GM12872 (cell line): ENCODE measurements at regions not wholly inside any gene's neighbourhood (a gene's known extent, or its start where the extent isn't known, plus 50 kb on each side); places are given as distances from the start of the nearest gene placed in this dataset.

ENCODE experiments used
- TF ChIP-seq, protein P1 (sequence below): IDR thresholded peaks from 3 replicates; pipeline ENCODE4 v1.5.1; 2011; ENCODE audit warnings: low read depth, mild to moderate bottlenecking, low read length, moderate library complexity; ENCODE audit not compliant: insufficient read depth

DNA sequence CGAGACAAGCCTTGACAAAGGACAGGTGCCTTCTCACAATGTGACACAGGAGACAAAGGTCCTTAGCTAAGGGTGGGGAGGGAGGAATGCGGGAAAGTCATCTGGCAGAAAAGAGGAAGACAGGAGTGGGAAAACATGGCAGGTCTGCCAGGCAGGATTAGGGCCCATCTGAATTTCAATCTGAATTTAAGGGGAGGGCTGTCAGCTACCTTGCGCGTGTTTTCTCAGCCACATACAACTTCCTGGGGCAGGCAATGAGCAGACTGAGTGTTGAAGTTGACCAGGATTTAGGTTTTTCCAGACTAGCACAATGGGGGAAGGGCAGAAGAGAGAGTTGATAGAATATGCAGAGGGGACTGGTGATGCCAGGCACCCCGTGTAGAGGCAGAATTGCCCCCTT is 66.7 kb upstream of the LARGE1 start:
- TF ChIP-seq, protein P1, sequence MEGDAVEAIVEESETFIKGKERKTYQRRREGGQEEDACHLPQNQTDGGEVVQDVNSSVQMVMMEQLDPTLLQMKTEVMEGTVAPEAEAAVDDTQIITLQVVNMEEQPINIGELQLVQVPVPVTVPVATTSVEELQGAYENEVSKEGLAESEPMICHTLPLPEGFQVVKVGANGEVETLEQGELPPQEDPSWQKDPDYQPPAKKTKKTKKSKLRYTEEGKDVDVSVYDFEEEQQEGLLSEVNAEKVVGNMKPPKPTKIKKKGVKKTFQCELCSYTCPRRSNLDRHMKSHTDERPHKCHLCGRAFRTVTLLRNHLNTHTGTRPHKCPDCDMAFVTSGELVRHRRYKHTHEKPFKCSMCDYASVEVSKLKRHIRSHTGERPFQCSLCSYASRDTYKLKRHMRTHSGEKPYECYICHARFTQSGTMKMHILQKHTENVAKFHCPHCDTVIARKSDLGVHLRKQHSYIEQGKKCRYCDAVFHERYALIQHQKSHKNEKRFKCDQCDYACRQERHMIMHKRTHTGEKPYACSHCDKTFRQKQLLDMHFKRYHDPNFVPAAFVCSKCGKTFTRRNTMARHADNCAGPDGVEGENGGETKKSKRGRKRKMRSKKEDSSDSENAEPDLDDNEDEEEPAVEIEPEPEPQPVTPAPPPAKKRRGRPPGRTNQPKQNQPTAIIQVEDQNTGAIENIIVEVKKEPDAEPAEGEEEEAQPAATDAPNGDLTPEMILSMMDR, result no peak

DNA sequence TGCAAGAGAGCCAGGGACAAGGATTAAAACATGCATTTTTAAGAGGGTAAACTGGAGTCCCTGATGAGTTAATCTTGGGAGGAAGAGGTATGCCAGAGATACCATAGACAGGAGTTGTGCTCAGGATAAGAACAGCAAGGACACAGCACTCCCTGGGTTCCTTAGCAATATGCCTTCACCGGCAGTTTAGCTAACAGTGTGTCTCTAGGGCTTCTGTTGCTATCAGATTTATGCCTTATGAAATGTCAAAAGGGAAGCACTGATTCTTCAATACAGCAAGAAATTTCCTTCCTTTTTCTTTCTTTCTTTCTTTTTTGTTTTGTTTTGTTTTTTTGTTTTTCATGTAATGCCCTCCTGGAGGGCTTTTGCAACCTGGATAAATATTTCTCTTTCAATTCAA is 71.3 kb upstream of the LARGE1 start:
- TF ChIP-seq, protein P1, result no peak

DNA sequence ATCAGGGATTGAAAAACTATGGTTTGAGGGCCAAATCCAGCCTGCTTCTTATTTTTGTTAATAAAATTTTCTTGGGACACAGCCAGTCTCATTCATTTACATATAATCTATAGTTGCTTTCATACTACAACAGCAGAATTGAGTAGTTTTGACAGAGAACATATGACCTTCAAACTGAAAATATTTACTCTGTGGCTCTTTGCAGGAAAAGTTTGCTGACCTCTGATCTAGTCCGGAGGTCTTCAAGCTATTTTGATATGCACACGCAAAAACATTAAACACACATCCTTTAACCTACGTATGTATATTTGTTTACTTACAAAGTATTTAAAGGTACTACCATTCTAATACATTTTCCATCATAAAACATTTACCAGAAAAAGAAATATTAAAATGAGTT is 76.5 kb upstream of the LARGE1 start:
- TF ChIP-seq, protein P1, result no peak

DNA sequence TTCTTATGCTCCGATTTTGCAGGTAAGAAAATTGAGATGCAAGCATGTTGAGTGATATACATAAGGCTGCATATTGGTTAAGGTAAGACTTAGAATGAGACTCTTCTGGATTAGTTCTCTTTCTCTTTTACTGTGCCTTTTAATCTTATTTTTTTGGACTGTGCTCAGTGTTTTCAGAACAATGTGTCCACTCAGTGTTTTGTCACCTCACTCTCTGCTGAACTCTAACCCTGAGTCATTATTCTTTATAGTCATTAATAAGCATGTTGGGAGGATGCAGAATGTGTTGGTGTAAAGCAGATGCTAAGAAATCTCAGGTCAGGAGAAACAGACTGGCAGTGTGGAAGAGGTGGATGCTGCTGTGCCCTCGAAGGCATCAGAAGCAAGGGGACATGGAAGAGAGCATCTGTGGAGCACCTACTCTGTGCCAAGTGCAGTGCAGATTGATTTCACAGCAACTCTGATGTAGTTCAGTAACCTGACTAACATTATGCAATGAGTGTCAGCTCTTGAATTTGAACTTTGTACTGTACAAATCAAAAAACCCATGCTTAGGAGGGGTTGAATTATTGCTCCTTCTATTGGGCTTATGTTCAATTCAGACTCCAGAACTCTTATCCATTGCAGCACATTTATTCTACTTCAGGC is 80.7 kb upstream of the LARGE1 start:
- TF ChIP-seq, protein P1, result no peak

DNA sequence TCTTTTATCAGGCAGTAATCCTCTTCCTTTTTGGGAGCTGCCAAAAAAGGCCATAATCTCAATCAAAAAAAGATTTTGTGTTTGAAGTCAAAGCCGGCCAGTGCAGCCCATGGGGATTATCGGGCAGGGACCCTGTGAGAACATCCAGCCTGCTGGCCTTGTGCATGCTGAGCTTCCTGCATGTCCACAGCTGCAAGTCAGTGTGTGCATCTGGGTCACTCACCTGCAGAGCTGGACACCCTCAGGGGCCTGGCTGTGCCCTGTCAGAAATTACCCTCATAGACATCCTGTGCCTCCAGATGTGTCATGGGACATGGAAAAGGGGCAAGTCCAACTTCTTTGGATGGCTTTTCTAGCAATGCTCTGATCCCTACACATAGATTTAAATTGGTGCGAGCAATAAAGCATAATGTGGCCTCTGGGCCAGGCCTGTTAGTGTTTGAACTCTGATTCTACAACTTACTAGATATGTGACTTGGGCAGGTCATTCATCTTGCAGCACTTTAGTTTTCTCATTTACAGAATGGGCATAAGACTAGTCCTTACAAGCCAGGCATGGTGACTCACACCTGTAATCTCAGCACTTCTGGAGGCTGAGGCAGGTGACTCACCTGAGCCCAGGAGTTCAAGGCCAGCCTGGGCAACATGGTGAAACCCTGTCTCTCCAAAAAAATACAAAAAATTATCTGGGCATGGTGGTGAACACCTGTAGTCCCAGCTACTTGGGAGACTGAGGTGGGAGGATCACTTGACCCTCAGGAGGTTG is 81.6 kb upstream of the LARGE1 start:
- TF ChIP-seq, protein P1, result no peak

DNA sequence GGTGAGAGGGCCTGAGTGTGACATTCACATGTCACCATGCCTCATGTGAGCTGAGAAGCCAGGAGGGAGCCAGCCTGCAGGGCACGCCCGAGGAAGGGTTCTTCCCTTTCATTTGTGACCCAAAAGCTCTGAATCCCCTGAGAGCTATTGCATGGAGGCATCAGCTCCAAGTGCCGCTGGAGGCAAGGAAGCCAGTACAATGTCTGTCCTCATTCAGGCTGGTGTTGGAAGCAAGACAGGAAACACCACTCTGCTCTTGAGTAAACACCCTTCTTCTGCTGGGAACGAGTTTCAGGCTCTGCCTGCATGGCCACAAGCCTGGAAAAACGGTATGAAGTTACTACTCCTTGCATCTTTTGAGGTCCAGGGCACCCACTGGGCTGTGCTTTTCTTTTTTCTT is 83.8 kb upstream of the LARGE1 start:
- TF ChIP-seq, protein P1, result no peak

DNA sequence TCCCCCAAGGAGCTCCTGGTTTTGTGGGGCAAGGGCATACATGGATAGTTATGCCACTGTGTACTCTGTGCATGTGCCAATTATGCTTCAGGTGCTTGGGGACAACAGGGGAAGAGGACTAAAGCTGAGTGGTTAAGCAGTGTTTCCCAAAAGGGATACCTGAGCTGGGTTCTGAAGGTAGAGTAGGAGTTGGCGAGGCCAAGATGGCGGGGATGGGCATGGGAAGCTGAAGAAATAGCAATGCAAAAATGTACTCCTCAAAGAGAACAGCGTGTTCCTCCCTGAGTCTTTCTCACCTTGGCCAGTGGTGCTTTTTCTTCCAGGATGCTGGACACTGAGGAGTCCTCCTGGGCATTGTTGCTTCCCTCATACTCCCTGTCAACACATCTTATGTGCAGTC is 90.0 kb upstream of the LARGE1 start:
- TF ChIP-seq, protein P1, result no peak
